Activated CD8-positive, alpha-beta memory T cell treated with anti-CD3 and anti-CD28 coated beads, Interleukin-2, amount 50 U/mL, for 24 hours (primary cell): ENCODE measurements at regions not wholly inside any gene's neighbourhood (a gene's known extent, or its start where the extent isn't known, plus 50 kb on each side); places are given as distances from the start of the nearest gene placed in this dataset.

Experiments used
- DNase-seq: peaks from one replicate; pipeline ENCODE4 v3.0.0-alpha.2; 2020; ENCODE audit errors: extremely low read depth

DNA sequence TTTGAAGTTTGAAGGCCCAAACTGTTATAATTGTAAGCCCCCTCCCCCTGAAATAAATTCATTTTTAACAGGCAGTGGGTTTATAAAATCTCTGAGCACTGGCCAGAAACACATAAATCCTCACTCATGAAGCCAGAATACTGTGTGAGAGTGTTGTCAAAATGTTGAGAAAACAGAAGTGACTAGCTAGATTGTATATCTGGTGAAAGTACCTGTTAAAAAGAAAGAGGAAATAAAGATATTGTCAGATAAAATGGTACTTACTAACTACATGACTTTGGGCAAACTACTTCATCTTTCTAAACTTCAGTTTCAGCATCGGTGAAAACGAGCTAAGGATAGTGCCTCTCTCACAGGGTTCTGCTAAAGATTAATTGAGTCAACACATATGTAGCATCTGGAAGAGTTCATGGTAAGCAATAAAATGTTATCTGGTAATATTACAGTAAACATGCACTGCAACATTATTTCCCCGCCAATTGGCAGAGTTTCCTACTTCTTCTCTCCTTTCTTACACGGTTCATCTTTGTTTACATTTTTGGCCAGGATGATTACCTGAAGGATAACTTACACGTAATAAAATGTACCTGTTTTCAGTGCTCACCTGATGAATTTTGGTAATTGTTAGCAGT is 202.5 kb upstream of the CHRM2 start:
- no peak for DNase-seq

DNA sequence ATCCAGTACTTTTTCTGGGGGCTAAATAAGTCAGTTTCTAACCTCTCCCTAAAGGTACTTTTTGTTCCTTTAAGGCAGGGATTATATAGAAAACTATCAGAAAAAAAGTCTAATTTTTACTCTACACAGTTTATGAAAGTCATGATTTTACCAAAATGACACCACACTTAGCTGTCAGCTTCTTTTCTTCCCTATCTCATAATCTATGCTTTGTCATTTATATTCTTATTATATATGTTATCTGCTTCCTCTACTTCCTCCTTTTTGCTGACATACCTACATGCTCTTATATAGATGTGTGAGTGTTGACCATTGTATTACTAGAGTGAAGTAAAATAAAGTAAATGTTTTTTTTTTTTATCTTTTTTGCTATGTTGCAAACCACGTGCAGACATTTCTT is 203.9 kb upstream of the CHRM2 start:
- no peak for DNase-seq

DNA sequence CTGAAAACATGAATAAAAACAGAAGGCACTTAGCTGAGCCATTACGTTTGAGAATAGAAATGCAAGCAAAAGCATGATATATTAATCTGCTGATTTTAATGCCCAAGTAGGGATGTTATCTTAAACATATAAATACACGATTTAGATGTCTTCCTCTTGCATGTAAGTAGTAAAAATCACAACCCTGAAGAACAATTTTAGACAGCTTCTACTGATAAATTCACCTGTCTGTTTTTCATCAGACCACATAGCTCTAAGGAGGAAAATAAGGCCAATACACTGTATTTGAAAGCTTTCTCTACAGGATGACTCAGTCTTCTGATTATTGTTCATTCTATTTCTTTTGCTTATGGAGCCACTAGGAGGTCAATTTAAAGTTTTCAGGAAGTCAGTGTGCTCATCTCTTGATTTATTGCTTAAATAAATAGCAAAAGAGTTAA is 210.9 kb upstream of the CHRM2 start:
- DNase-seq, result no peak

DNA sequence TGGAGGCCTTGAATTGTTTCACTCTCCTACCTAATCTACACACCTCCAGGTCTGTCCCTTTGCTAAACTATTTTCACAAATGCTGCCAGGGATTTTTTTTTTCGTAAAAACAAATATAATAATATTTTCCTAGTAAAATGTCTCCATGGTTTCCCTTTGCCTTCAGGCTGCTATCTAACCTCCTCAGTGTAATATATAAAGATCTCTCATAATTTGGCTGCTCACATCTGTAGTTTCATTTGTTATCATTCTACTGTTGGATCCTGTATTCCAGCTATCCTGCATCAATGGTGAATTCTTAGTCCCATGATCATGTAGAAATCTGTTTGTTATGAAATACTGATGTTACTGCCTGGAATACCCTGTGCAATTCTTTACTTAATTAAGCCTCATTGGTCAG is 211.9 kb upstream of the CHRM2 start:
- DNase-seq, result no peak

DNA sequence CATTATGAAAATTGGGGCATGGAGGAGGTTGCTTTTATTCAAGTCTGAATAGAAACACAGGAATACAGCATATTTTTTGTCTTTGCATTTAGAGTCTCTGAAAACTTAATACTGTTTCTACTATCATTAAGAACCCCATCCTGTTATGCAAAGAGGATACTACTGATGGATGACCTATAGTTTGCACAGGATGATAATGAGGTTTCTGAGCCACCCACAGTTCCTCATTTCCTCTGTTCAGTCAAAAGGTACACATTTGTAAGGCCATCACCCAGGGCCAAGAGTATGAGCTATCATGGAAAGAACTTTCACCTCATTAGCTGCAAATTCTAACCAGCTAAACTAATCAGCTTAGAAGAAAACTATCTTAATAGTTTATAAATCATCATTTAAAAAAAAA is 213.0 kb upstream of the CHRM2 start:
- DNase-seq, result no peak

DNA sequence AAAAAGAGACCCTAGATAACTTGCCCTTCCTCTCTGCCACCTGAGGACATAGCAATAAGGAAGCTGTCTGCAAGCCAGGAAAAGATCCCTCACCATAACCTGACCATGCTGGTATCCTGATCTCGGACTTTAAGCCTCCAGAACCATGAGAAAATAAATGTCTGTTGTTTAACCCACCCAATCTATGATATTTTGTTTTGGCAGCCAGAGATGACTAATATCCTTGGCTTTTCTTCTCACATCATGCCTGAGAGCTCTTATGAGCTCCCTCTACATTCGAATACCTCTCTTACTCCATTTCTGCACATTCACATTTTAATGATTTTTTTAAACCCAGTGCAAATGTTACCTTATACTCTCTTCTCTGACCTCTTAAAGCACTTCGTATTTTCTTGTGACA is 214.0 kb upstream of the CHRM2 start:
- DNase-seq, result no peak

DNA sequence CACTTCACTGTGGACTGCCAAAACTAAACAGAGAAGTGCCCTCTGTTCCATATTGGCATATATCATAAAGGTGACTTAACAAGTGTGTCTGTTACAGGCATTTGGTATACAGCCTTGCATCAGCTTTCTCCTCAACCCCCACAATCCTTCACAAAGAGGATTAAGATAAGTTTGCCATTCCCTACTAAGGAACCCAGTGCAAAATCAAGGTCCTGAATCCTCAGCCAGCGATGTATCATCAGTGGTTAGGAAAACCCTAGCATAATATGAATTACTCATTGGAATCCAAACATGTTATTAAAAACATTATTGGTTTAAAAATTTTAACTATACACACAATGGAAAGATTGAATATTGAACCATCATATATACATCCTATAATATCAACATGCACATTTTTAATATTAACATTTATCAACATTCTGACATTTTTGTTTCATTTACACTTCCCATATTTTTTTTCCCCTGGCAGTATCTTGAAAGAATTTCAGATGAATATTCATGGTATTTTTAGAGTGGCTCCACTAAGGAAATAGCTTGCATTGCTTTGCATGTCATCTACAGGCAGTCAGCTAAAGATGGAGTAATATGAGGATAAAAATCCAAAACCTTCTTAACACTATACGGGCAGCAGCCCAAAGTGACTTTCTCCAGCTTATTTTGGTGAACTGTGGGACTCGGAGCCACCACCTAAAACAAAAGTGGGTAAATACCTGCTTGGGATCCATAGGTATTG is 215.6 kb upstream of the CHRM2 start:
- DNase-seq, result no peak

DNA sequence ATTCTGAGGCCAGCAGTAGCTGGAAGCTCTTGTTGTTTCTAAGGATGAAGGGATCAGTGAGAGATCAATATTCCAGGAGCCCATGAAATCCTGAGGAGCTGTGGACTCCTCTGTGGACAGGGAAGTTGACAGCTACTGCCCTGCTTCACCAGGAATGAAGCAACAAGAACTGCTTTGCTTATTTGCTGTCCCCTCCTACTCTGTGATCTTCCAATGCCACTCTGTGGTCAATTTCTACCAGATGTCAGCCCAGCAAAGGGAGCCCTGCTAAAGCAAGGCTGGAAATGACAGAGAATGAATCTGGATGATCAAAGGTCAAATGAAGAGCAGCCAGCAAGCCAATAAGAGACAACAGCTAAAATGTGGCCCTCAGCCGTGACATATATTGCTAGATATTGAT is 227.5 kb upstream of the CHRM2 start:
- DNase-seq, result no peak

DNA sequence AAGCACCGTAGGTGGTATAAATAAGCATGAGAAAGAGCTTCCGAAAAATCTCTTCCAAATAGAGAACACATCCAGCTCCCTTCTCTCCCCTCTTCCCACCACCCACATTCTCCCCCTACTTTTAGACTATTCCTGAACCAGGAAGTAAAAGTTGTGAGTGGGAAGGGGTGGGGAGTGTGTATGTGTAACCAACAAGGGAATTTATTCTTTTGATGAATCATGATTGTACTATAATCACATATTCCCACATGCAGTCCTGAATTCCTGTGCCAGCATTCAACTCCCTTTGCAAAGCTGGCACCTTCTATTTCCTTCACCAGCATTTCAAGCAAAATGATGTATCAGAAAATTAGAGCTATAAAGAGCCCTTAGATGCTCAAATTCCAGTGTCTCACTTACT is 230.6 kb upstream of the CHRM2 start:
- DNase-seq, result no peak

DNA sequence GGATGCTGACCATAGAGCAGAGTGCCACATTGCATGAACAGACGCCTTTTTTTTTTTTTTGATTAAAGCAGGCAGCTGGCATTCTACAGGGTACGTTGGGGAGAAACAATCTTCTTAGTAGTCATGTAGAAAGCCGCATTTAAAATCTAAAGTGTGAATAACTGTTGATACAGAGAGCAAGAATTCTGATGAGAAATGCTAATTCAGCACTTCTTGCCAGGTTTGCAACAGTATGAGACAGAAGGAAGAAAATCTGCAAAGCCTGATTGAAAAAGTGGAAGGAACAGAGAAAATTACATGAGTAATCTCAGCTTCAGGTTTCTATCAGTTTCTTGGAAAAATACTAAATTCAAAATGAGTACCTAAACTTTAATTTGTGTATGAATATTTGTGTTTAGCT is 232.7 kb upstream of the CHRM2 start:
- DNase-seq, result no peak

DNA sequence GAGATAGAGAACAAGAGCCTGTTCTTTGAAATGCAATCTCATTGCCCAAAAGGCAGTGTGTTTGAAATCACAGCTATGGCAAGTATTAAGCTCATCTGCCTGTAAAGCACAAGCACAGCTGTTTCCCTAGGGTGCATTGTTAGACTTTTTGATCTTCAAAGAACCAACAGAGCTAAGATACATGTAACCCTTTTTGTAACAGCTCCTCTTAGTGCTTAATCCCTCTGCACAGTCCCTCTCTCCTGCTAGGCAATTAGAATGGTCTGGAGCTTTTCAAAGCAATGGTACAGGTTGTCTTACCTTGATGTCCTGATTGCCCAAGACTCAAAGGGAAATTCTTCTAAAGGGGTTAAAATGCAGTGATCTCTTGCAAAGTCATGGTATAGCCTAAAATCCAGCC is 249.6 kb upstream of the CHRM2 start:
- no peak for DNase-seq

DNA sequence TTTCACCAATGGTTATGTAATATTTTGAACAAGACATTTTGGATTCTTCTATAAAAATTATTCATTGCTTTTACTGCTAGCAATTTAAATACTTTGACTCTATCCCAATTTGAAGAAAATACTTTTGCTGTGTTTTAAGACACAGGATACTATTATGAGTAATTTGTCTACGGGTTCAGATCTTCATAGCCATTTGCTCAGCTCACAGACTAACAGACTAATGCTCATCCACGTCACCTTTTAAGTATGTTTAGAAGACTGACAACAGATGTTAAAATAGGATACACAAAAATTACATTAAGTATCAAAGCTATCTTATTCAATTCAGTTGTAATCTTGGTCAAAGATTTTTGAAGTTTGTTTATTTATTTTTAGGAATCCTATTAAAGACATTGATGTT is 251.3 kb upstream of the CHRM2 start:
- DNase-seq, result no peak

DNA sequence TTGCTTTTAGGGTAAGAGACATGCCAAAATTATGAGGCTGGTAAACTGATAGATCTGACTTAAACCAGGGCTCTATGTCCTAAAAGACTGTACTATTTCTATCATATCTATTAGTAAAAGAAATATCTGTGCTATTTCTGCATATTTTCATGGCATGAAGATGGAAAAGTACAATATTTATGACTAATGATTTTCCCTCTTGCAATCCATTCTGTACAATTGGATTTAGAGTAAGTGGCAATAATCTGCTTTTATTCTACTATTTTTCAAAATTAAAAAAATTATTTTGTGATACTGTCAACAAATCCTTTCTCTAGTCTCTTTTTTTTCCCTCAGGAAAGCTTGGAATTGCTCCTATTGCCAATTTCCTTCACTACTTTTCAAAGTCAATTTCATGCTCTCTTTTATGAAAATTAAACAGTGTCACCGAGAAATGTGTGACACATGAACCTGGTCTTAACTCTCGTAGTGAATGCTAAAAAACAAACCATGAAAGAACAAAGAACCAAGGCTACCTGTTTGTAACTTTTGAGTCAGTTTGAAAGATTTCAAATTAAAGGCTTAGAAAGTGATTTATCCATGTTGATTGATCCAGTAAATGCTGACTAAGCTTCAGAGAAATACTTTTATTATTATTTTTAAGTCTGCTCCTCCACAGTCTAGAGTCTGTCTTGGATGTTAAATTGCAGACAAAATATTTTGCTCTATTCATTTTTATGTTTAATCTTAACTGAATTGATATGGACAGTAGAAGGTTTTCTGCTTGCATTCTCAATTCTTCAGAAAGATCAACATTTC is 262.7 kb upstream of the CHRM2 start:
- no peak for DNase-seq

DNA sequence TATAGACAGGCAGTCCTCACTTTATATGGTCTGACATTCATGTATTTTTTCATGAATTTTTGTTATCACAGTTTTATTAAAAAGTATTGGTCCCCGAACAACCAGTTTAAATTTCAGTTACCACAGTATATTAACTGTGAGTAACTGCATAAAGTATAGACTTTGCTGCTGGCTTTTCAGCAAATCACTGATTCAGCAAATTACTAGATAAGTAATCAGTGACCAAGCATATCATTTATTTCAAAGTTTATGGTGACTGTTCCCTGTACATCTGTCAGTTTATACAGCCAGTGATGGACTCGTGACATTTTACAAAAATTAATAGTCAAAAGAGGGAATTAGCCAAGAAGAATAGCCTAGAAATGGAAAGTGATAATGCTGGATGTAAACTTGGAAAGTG is 266.7 kb upstream of the CHRM2 start:
- no peak for DNase-seq

DNA sequence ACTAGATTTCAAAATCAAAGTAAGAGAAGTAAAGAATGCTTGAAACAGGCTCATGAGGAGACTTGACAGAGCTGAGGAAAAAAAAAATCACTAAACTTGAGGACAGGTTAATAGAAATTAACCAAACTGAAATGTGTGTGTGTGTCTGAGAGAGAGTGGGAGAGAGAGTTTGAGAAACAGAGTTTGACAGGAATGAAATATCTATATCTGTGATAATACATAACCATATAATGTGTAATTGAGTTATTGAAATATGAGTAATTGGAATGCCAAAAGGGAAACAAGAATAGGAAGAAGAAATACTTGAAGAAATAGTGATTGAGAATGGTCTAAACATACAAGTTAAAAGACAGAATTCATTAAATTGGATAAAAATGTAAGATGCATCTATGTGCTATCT is 268.0 kb upstream of the CHRM2 start:
- DNase-seq, result no peak

DNA sequence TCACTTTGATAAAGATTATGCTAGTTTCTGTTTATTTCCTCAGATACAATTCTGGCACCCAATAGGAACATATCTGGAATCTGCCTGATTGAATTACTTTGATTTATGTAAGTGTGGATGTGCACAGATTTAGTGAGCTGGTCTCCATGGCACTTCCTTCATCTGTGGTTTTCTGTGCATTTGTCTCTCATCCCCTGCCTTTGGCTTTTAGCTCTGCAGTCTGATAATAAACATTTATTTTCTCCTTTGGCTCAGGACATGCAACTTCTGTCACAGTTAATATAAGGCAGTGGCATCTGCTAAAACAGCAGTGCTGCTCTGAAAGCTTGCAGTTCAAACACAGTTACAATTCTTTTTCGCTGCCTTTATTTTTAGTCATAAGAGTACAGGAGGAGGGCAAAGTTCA is 273.7 kb upstream of the CHRM2 start:
- no peak for DNase-seq

DNA sequence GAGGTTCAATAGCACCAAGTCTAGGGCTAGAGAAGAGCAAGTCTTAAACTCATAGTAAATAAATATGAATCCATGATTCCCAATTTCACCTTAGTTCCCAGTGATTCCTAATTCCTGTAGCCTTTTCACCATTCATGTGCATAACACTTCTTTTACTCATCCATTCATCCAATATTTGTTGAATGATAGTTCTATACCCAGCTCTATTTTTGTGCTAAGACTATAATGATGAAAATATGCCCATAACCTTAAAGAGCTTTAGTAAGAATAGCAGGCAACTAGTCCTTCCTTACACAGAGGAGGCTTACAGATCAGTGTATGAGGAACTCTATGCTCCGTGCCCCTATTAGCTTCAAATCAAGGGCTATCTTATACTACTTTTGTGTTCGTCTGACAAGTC is 280.2 kb upstream of the CHRM2 start:
- DNase-seq, result no peak

DNA sequence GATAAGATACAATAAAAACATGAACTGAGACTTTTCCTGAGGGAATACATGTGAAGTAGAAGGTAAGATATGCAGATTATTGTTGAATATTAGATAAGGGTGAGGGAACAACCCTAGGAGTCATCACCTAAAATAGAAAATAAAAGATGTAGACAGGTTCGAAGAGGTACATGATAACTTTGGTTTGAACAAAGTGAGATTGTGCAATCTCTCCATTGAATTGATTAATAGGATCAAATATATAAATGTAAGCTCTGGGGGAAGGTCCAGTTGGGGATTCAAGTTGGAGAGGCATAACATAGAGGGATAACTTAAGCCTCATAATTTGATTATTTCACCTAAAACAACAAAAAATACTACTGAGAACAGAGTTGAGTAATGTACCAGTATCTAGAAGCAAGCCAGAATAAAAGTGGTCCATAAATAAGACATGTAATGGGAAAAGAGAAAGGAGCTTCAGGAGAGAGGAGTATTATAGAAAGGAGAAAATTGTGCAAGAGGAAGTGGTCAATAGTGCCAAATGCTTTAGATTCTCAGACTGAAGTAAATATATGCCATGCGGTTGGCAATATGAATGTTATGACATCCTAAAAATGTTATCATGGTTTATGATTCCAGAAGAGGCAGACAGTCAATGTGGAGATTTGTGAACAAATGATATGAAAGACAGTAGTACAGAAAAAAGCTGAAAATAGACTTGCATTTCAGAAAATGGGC is 282.3 kb upstream of the CHRM2 start:
- no peak for DNase-seq

DNA sequence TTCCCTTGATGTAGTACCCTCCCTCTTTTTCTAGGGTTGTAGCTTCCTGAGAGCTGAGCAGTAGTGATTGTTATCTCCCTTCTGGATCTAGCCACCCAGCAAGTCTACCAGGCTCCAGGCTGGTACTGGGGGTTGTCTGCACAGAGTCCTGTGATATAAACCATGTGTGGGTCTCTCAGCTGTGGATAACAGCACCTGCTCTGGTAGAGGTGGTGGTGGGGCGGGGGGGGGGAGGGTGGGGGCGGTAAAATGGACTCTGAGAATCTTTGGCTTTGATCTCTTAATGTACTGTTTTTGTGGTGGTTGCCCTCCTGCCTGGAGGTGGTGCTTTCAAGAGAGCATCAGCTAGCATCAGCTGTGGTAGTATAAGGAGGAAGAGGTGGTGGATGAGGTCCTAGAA is 302.0 kb upstream of the CHRM2 start:
- DNase-seq, result no peak

DNA sequence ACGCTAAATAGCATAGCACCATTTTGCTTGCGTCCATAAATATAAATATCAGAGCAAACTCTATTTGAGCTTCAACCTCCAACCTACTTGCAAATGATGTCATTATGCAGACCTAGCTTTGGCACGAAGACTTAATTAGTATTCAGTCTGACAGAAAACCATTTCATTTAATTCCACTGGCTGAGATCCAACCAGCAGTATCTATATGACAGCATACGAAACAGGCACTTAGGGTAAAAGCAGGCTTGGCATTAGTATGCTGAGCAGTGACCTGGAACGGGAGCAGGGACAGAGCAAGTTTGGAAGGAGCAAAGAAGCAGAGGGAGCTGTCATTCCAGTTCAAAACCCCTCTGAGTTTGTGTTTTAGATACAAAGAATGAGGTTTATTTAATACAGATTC is 312.5 kb upstream of the CHRM2 start:
- DNase-seq, result no peak

DNA sequence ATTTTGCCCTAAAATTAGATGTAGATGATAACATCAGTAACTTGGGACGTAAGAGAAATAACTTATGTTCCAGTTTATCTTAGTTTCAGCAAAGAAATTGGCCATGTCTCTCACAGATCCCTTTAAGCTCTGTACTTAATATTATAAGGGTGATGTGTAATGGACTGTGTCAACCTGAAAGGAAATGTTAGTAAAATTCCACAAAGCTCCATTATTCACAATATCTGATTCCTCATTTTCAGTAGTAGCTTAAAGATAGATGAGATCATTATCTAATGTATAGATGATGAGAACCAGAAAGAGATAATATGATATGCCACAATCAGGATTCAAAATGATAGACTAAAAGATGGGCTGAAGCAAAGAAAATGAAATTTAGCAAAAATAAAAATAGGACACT is 316.8 kb upstream of the CHRM2 start:
- DNase-seq, result no peak

DNA sequence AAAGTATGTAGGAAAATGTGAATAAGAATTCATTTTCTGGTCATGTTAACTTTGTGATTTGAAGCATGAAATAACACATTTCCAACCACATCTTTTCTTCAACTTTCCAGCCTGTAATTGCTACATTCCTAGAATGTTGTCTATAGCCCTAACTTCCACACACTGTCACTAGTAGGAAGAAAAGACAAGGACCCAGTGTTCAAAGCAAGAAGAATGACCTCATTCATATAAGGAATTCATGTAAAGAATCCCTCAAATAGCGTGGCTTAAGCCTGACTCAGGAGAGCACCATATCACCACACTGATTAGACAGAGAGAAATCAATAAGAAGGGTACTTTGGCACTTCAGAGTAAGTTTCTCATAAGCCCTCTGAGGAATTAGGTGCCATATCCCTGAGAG is 318.7 kb upstream of the CHRM2 start:
- no peak for DNase-seq
